Fibroblast of lung (primary cell): ENCODE measurements at regions not wholly inside any gene's neighbourhood (a gene's known extent, or its start where the extent isn't known, plus 50 kb on each side); places are given as distances from the start of the nearest gene placed in this dataset.
"Not testable (repeated sequence)": the region's sequence is repeated elsewhere in the genome, so short reads cannot be mapped to it uniquely, and the experiment has no call there.

Source experiments
- EZH2 ChIP-seq: IDR thresholded peaks from 2 replicates; pipeline ENCODE4 v1.5.1; 2012; ENCODE audit warnings: low read length, control low read depth, mild to moderate bottlenecking; ENCODE audit errors: missing control alignments
- TF ChIP-seq, protein P1 (sequence below), 2 donors: IDR thresholded peaks in 1 of 2; conservative IDR thresholded peaks in 1 of 2; 1 replicate in 1 of 2; 2 replicates in 1 of 2; pipeline ENCODE4 v1.5.1; 2011 to 2012; ENCODE audit warnings: low read length in 2 of 2, control low read depth in 1 of 2, inconsistent platforms in 1 of 2, low read depth in 1 of 2, mild to moderate bottlenecking in 1 of 2

DNA sequence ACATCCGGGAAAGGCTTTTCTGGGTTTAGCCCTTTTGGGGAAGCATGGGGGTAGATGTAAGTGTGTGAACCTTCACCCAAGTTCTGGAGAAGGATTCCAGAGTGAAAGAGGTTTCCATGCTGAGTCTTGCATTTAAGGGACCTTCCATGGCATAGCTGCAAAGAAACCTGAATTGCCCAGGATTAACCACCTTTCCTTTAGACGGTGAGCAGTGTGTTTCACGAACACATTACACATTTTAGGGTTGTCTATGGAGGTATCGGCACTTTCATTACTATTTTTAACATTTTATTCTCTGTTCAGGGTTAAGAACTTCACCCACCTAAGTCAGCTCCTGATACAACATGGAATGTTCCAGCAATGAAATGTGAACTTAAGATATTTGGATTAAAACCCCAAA is 250.2 kb upstream of the PLGLB2 start:
- TF ChIP-seq, protein P1, sequence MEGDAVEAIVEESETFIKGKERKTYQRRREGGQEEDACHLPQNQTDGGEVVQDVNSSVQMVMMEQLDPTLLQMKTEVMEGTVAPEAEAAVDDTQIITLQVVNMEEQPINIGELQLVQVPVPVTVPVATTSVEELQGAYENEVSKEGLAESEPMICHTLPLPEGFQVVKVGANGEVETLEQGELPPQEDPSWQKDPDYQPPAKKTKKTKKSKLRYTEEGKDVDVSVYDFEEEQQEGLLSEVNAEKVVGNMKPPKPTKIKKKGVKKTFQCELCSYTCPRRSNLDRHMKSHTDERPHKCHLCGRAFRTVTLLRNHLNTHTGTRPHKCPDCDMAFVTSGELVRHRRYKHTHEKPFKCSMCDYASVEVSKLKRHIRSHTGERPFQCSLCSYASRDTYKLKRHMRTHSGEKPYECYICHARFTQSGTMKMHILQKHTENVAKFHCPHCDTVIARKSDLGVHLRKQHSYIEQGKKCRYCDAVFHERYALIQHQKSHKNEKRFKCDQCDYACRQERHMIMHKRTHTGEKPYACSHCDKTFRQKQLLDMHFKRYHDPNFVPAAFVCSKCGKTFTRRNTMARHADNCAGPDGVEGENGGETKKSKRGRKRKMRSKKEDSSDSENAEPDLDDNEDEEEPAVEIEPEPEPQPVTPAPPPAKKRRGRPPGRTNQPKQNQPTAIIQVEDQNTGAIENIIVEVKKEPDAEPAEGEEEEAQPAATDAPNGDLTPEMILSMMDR (conservative IDR thresholded peaks at IDR 0.05 in 1 of 2, IDR thresholded peaks at IDR 0.05 in 1 of 2; ENCODE audit: low read depth in 1 of 2, low read length in 2 of 2), result not testable (repeated sequence)
- not testable (repeated sequence) for TF ChIP-seq EZH2
